ENCODE measurements at regions not wholly inside any gene's neighbourhood (a gene's known extent, or its start where the extent isn't known, plus 50 kb on each side); places are given as distances from the start of the nearest gene placed in this dataset.

GRCh38 chr6:44561060-44561623, 173.6 kb downstream of the CDC5L start:
- TF ChIP-seq POLR2A (IDR thresholded peaks at IDR 0.05) = no peak
- TF ChIP-seq, protein P1, sequence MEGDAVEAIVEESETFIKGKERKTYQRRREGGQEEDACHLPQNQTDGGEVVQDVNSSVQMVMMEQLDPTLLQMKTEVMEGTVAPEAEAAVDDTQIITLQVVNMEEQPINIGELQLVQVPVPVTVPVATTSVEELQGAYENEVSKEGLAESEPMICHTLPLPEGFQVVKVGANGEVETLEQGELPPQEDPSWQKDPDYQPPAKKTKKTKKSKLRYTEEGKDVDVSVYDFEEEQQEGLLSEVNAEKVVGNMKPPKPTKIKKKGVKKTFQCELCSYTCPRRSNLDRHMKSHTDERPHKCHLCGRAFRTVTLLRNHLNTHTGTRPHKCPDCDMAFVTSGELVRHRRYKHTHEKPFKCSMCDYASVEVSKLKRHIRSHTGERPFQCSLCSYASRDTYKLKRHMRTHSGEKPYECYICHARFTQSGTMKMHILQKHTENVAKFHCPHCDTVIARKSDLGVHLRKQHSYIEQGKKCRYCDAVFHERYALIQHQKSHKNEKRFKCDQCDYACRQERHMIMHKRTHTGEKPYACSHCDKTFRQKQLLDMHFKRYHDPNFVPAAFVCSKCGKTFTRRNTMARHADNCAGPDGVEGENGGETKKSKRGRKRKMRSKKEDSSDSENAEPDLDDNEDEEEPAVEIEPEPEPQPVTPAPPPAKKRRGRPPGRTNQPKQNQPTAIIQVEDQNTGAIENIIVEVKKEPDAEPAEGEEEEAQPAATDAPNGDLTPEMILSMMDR (IDR thresholded peaks at IDR 0.05) = no peak

All from Peyer's patch (tissue), 4 donors.